LNCaP clone FGC (cell line): ENCODE measurements at regions not wholly inside any gene's neighbourhood (a gene's known extent, or its start where the extent isn't known, plus 50 kb on each side); places are given as distances from the start of the nearest gene placed in this dataset.

Experiments
- DNase-seq: peaks from one replicate; pipeline ENCODE4 v3.0.0-alpha.2; 2011; ENCODE audit warnings: low read depth
- H3K4me3 ChIP-seq: 2 replicates; pipeline ENCODE4 v1.5.1; 2011; ENCODE audit warnings: mild to moderate bottlenecking, low read depth, low read length, control low read depth
- CTCF ChIP-seq: IDR thresholded peaks from 2 replicates; pipeline ENCODE4 v1.5.1; 2012; ENCODE audit warnings: mild to moderate bottlenecking; ENCODE audit not compliant: control insufficient read depth, insufficient read depth; ENCODE audit errors: extremely low read depth

- no peak for TF ChIP-seq CTCF
- H3K4me3 ChIP-seq = no peak overlapping the region
- no peak for DNase-seq
These were observed 290.3 kb downstream of the NSG2 start for GRCh38 chr5:174335682-174336364.

GRCh38 chr5:174336479-174336878 is 291.0 kb downstream of the NSG2 start:
- H3K4me3 ChIP-seq = no peak overlapping the region
- TF ChIP-seq CTCF = no peak
- no peak for DNase-seq

- no peak for DNase-seq
- H3K4me3 ChIP-seq = no peak overlapping the region
- no peak for TF ChIP-seq CTCF
These were observed 292.0 kb downstream of the NSG2 start for GRCh38 chr5:174337276-174338184.

- no peak overlapping the region for H3K4me3 ChIP-seq
- DNase-seq = no peak
- TF ChIP-seq CTCF = no peak
These were observed 292.9 kb downstream of the NSG2 start for GRCh38 chr5:174338185-174339010.

- no peak for DNase-seq
- no peak overlapping the region for H3K4me3 ChIP-seq
- TF ChIP-seq CTCF = no peak
These were observed 293.6 kb downstream of the NSG2 start for GRCh38 chr5:174339130-174339529.

GRCh38 chr5:174340226-174340625 is 294.7 kb downstream of the NSG2 start:
- DNase-seq = no peak
- H3K4me3 ChIP-seq = no peak overlapping the region
- no peak for TF ChIP-seq CTCF
